Astrocyte (in vitro differentiated cells and primary cell): ENCODE measurements at regions not wholly inside any gene's neighbourhood (a gene's known extent, or its start where the extent isn't known, plus 50 kb on each side); places are given as distances from the start of the nearest gene placed in this dataset.

ENCODE experiments used
- DNase-seq: peaks from one replicate; pipeline ENCODE4 v3.0.0-alpha.2; 2010; ENCODE audit warnings: low read depth
- FAIRE-seq: peaks from 2 replicates; lab custom pipeline; 2011; peaks lifted over from hg19 to GRCh38; lab: Jason Lieb, UNC
- H2AFZ ChIP-seq: 2 replicates; pipeline ENCODE4 v1.6.0; 2012; ENCODE audit warnings: low read depth, low read length, inconsistent platforms
- H3K27ac ChIP-seq: 2 replicates; pipeline ENCODE4 v1.5.1; 2011; ENCODE audit warnings: low read depth, low read length, inconsistent platforms
- H3K27me3 ChIP-seq: 2 replicates; pipeline ENCODE4 v1.6.0; 2011; ENCODE audit warnings: low read length, inconsistent platforms; ENCODE audit not compliant: insufficient read depth
- H3K36me3 ChIP-seq: 2 replicates; pipeline ENCODE4 v1.5.1; 2011; ENCODE audit warnings: low read length, inconsistent platforms; ENCODE audit not compliant: insufficient read depth
- H3K4me1 ChIP-seq: 2 replicates; pipeline ENCODE4 v1.5.1; 2011; ENCODE audit warnings: low read length, inconsistent platforms; ENCODE audit not compliant: insufficient read depth
- H3K4me2 ChIP-seq: 2 replicates; pipeline ENCODE4 v1.6.0; 2012; ENCODE audit warnings: low read length, inconsistent platforms
- H3K4me3 ChIP-seq: 2 replicates; pipeline ENCODE4 v1.5.1; 2011; ENCODE audit warnings: low read depth, mild to moderate bottlenecking, low read length, inconsistent platforms; ENCODE audit not compliant: insufficient read depth
- H3K79me2 ChIP-seq: 2 replicates; pipeline ENCODE4 v1.6.0; 2012; ENCODE audit warnings: mild to moderate bottlenecking, low read length, inconsistent platforms; ENCODE audit not compliant: insufficient read depth
- H3K9ac ChIP-seq: 2 replicates; pipeline ENCODE4 v1.6.0; 2012; ENCODE audit warnings: mild to moderate bottlenecking, low read length, inconsistent platforms
- H3K9me3 ChIP-seq: 2 replicates; pipeline ENCODE4 v1.5.1; 2012; ENCODE audit warnings: low read depth, mild to moderate bottlenecking, low read length, inconsistent platforms; ENCODE audit not compliant: insufficient read depth
- H4K20me1 ChIP-seq: 2 replicates; pipeline ENCODE4 v1.6.0; 2012; ENCODE audit warnings: low read length, inconsistent platforms; ENCODE audit not compliant: insufficient read depth
- H3K27ac Mint-ChIP-seq: one replicate; pipeline ENCODE4 v1.8.0; 2021; ENCODE audit warnings: mild to moderate bottlenecking, mixed read lengths; ENCODE audit not compliant: unreplicated experiment
- H3K27me3 Mint-ChIP-seq: one replicate; pipeline ENCODE4 v1.8.0; 2021; ENCODE audit warnings: low read depth, mixed read lengths; ENCODE audit not compliant: unreplicated experiment
- H3K36me3 Mint-ChIP-seq: one replicate; pipeline ENCODE4 v1.8.0; 2021; ENCODE audit warnings: low read depth, mixed read lengths; ENCODE audit not compliant: unreplicated experiment
- H3K4me1 Mint-ChIP-seq: one replicate; pipeline ENCODE4 v1.8.0; 2021; ENCODE audit warnings: low read depth, mixed read lengths; ENCODE audit not compliant: unreplicated experiment
- H3K4me3 Mint-ChIP-seq: one replicate; pipeline ENCODE4 v1.8.0; 2021; ENCODE audit warnings: mild to moderate bottlenecking, moderate library complexity, mixed read lengths; ENCODE audit not compliant: unreplicated experiment
- H3K9me3 Mint-ChIP-seq: one replicate; pipeline ENCODE4 v1.8.0; 2021; ENCODE audit warnings: mild to moderate bottlenecking, mixed read lengths; ENCODE audit not compliant: unreplicated experiment
- EZH2 ChIP-seq: IDR thresholded peaks from 2 replicates; pipeline ENCODE4 v1.6.1; 2012; ENCODE audit warnings: mild to moderate bottlenecking, low read length, inconsistent platforms; ENCODE audit not compliant: insufficient read depth
- TF ChIP-seq, protein P1 (sequence below): IDR thresholded peaks from 2 replicates; pipeline ENCODE4 v1.5.1; 2011; ENCODE audit warnings: low read depth, mild to moderate bottlenecking, inconsistent platforms, low read length, moderate library complexity; ENCODE audit not compliant: insufficient read depth

DNA sequence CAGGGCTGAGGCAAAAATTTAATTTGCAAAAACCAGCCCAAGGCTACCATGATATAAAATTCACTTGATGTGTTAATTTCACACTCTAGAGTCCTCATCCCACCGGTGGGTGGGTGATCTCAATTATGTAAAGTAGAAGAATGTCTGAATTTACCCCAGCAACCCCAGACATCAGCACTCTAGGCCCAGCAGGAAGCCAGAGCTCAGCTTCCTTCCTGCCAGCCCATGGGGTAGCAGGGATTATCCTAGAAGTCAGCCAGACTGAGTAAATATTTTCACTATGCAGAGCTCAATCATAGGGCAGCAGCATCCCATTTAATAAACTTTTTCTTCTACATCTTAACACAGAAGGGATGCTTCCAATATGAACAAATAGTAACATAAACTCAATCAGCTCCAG lies 71.0 kb downstream of the SIPA1L2 start:
- FAIRE-seq: no peak
- Histone ChIP-seq H4K20me1 (no peaks in the 10 kb centered on the region), H3K36me3 (no peaks in the 10 kb centered on the region), H3K79me2 (no peaks in the 10 kb centered on the region), H3K27me3 (no peaks in the 10 kb centered on the region), H2AFZ (no peak overlapping the region), H3K4me1 (peaks cover 23% of the 10 kb centered on the region), H3K27ac (no peak overlapping the region), H3K4me2 (no peak overlapping the region), H3K9ac (no peak overlapping the region), H3K4me3 (no peak overlapping the region), H3K9me3 (no peaks in the 10 kb centered on the region)
- H3K4me1 Mint-ChIP-seq: peaks cover 46% of the 10 kb centered on the region
- H3K4me3 Mint-ChIP-seq: no peak overlapping the region
- H3K27ac Mint-ChIP-seq: peak overlapping the region; percentile 30
- H3K36me3 Mint-ChIP-seq: no peaks in the 10 kb centered on the region
- no peaks in the 10 kb centered on the region for H3K9me3 Mint-ChIP-seq
- no peak for DNase-seq
- no peaks in the 10 kb centered on the region for H3K27me3 Mint-ChIP-seq
- TF ChIP-seq, protein P1, sequence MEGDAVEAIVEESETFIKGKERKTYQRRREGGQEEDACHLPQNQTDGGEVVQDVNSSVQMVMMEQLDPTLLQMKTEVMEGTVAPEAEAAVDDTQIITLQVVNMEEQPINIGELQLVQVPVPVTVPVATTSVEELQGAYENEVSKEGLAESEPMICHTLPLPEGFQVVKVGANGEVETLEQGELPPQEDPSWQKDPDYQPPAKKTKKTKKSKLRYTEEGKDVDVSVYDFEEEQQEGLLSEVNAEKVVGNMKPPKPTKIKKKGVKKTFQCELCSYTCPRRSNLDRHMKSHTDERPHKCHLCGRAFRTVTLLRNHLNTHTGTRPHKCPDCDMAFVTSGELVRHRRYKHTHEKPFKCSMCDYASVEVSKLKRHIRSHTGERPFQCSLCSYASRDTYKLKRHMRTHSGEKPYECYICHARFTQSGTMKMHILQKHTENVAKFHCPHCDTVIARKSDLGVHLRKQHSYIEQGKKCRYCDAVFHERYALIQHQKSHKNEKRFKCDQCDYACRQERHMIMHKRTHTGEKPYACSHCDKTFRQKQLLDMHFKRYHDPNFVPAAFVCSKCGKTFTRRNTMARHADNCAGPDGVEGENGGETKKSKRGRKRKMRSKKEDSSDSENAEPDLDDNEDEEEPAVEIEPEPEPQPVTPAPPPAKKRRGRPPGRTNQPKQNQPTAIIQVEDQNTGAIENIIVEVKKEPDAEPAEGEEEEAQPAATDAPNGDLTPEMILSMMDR: no peak
- no peak for TF ChIP-seq EZH2

DNA sequence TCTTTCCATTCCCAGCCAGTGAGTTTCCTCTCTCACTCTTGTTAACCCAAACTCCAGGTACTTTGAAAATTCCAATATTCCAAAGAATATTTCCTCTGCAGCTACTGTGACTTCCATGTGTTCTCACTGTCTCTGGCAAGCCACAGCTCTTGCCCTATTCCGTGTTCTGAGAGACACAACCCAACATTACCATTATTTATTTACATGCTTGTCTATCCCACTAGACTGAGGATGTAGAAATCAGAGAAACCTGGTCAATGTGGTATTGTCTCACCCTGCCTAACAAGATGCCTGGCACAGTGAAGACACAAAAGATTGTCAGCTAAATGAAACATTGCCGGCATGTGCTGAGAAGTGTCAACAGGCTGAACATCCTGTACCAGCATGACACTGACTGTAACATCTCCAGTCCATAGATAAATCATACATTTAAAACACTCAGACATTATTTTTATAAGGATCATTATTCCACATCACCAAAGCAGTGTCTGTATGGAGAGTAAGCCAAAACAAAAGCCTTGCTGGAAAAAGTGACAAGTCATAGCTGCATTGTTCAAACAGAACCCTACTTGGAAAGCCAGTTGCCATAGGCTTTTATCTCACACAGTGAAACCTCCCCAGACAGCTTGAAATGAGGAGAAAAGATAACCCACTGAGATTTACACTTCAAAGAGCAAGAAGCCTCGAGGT lies 72.3 kb downstream of the SIPA1L2 start:
- H3K27me3 ChIP-seq: no peaks in the 10 kb centered on the region
- H3K9me3 Mint-ChIP-seq: no peaks in the 10 kb centered on the region
- H3K4me2 ChIP-seq: no peak overlapping the region
- H3K9me3 ChIP-seq: no peaks in the 10 kb centered on the region
- H3K4me3 ChIP-seq: no peak overlapping the region
- H3K9ac ChIP-seq: no peak overlapping the region
- peaks cover 49% of the 10 kb centered on the region for H3K4me1 Mint-ChIP-seq
- H2AFZ ChIP-seq: no peak overlapping the region
- H3K27ac Mint-ChIP-seq: peak overlapping the region; percentile 36
- no peak for DNase-seq
- no peaks in the 10 kb centered on the region for H3K27me3 Mint-ChIP-seq
- no peaks in the 10 kb centered on the region for H3K36me3 Mint-ChIP-seq
- no peaks in the 10 kb centered on the region for H3K36me3 ChIP-seq
- H3K79me2 ChIP-seq: no peaks in the 10 kb centered on the region
- H3K4me3 Mint-ChIP-seq: no peak overlapping the region
- TF ChIP-seq EZH2: no peak
- TF ChIP-seq, protein P1: no peak
- peaks cover 34% of the 10 kb centered on the region for H3K4me1 ChIP-seq
- H4K20me1 ChIP-seq: no peaks in the 10 kb centered on the region
- H3K27ac ChIP-seq: no peak overlapping the region
- no peak for FAIRE-seq

DNA sequence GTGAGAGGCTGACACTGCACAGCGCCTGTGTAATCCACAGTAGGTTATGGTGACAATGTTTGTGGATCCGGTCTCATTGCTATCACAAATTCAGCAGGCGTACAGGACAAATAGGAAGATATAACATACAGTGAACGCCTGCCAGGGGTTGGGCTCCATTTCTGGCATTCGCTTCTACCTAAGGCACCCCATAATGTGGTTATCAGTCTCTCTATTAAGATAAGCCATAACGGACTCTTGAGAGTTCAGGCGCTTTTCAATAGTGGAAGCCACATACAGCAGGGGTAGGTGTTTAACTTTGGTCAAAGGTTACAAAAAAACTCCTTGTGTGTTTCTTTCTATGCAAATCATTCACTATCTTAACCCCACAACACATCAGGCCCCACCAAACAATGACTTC lies 72.8 kb downstream of the SIPA1L2 start:
- H3K27ac ChIP-seq: no peak overlapping the region
- H4K20me1 ChIP-seq: no peaks in the 10 kb centered on the region
- H3K4me1 ChIP-seq: peaks cover 34% of the 10 kb centered on the region
- no peak overlapping the region for H3K4me2 ChIP-seq
- H3K4me3 ChIP-seq: no peak overlapping the region
- no peak overlapping the region for H2AFZ ChIP-seq
- Mint-ChIP-seq H3K9me3 (no peaks in the 10 kb centered on the region), H3K4me3 (no peak overlapping the region), H3K36me3 (no peaks in the 10 kb centered on the region), H3K27ac (peak overlapping the region; percentile 36), H3K27me3 (no peaks in the 10 kb centered on the region), H3K4me1 (peaks cover 47% of the 10 kb centered on the region)
- DNase-seq (no peak), FAIRE-seq (no peak)
- H3K9me3 ChIP-seq: no peaks in the 10 kb centered on the region
- no peak overlapping the region for H3K9ac ChIP-seq
- TF ChIP-seq, protein P1: no peak
- TF ChIP-seq EZH2: no peak
- H3K79me2 ChIP-seq: no peaks in the 10 kb centered on the region
- H3K27me3 ChIP-seq: no peaks in the 10 kb centered on the region
- H3K36me3 ChIP-seq: no peaks in the 10 kb centered on the region
